ENCODE measurements at regions not wholly inside any gene's neighbourhood (a gene's known extent, or its start where the extent isn't known, plus 50 kb on each side); places are given as distances from the start of the nearest gene placed in this dataset.

DNA sequence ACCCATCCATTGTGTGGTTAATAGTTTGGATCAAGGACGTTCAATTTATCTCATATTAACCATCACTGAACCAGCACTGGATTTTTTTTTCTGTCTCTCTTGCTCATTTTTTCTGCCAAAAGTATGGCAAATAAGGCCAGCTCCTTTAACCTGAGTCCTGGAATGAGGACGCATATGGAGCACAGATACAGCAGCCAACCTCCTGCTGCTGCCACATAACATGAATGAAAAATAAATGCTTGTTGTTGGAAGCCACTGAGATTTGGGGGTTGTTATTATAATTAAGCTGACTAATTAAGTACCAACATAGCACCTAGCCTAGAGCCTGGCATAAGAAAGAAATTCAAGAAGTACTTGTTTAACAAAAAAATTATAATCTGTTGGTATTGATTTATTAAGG, 335.3 kb upstream of the DUSP10 start:
- TF ChIP-seq EP300 (IDR thresholded peaks at IDR 0.05), result no peak
- TF ChIP-seq POLR2AphosphoS5 (IDR thresholded peaks at IDR 0.05), result no peak
- TF ChIP-seq CTCF (IDR thresholded peaks at IDR 0.05), result no peak
- no peak for TF ChIP-seq POLR2A (IDR thresholded peaks at IDR 0.05)

Measured in sigmoid colon (tissue), 4 donors.